GM20000 (cell line): ENCODE measurements at regions not wholly inside any gene's neighbourhood (a gene's known extent, or its start where the extent isn't known, plus 50 kb on each side); places are given as distances from the start of the nearest gene placed in this dataset.

Experiments
- DNase-seq: peaks from one replicate; pipeline ENCODE4 v3.0.0; 2012; ENCODE audit warnings: low spot score
- CTCF ChIP-seq: IDR thresholded peaks from 2 replicates; pipeline ENCODE4 v1.5.1; 2012; ENCODE audit warnings: mild to moderate bottlenecking, control low read depth; ENCODE audit errors: extremely low read depth, missing control alignments

GRCh38 chr2:198957181-198957580 lies 500.6 kb downstream of the SATB2 start:
- no peak for TF ChIP-seq CTCF
- DNase-seq = no peak

GRCh38 chr2:198953328-198953727 lies 504.4 kb downstream of the SATB2 start:
- no peak for TF ChIP-seq CTCF
- DNase-seq = no peak

GRCh38 chr2:198950803-198951202 lies 506.9 kb downstream of the SATB2 start:
- TF ChIP-seq CTCF = no peak
- DNase-seq = no peak

GRCh38 chr2:198945496-198945895 lies 512.2 kb downstream of the SATB2 start:
- TF ChIP-seq CTCF = no peak
- no peak for DNase-seq

- no peak for DNase-seq
- no peak for TF ChIP-seq CTCF
Measured at GRCh38 chr2:198930170-198930569, 527.6 kb downstream of the SATB2 start.

GRCh38 chr2:198928026-198928425 lies 529.7 kb downstream of the SATB2 start:
- no peak for TF ChIP-seq CTCF
- DNase-seq = no peak

- no peak for TF ChIP-seq CTCF
- DNase-seq = no peak
Measured at GRCh38 chr2:198917926-198918720, 539.6 kb downstream of the SATB2 start.
